ENCODE measurements at regions not wholly inside any gene's neighbourhood (a gene's known extent, or its start where the extent isn't known, plus 50 kb on each side); places are given as distances from the start of the nearest gene placed in this dataset.

DNA sequence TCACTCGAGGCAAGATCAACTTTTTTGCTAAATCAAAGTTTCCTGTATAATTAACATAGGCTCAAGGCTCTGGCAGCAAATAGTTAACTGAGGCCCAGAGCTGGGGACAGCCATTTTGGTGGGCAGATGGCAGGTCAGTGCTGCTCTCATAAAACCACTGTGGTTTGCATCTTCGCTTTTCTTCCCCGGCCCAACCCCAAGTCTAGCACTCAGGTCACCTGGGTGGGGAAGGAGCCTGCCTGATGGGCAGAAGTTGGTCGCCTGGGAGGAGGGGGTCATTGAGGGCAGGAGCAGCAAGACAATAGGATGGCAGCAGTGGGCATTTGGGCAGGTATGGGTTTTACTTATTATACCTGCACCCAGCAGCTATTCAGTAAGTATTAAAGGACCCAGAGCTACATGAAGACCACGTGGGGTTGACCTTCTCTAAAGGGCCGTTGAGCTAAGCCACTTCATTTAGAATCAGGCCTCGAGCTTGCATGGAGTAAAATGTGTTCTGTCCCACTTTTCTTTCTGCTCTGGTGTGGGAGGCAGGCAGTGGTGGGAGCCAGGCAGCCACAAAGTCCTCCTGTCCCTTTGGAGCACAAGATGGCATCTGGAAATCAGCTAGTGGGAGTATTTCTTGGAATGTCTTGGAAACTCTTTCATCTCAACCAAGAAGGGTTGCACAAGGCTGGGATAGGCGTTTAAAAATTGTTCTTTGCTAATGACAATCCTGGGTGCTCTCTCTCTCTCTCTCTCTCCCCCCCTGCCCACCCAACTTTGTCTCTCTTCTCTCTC, 133.4 kb downstream of the SPAG6 start:
- H3K36me3 ChIP-seq: no peaks in the 10 kb centered on the region
- no peak overlapping the region for H3K27ac ChIP-seq
- no peak for TF ChIP-seq CTCF (IDR thresholded peaks at IDR 0.05)
- no peak for TF ChIP-seq POLR2A (IDR thresholded peaks at IDR 0.05)
- WGBS, 4 donors: 84 to 94% (median 91%) methylated on average over 8 of the region's 8 CpGs
- peaks cover 28 to 45% (median 41%) of the 10 kb centered on the region in 9 donors for H3K27me3 ChIP-seq
- DNase-seq (no peak), ATAC-seq (no peak)
- H3K4me1 ChIP-seq: peaks cover 0 to 22% (median 16%) of the 10 kb centered on the region in 12 donors
- H3K4me3 ChIP-seq: no peak overlapping the region
- intact Hi-C loops (cut with DNase I): no loop called here
- no peaks in the 10 kb centered on the region for H3K9me3 ChIP-seq

GRCh38 chr10:22479419-22479818, 134.1 kb downstream of the SPAG6 start:
- intact Hi-C loops (cut with DNase I): no loop called here
- WGBS, 4 donors: 70 to 79% (median 75%) methylated on average over 4 of the region's 4 CpGs
- ATAC-seq (peak; percentile 42 to 81 (median 69)), DNase-seq (peak in 1 of 5 donors; percentile 61)
- Histone ChIP-seq H3K4me3 (no peak overlapping the region), H3K36me3 (no peaks in the 10 kb centered on the region), H3K4me1 (peaks cover 0 to 22% (median 16%) of the 10 kb centered on the region in 12 donors), H3K9me3 (no peaks in the 10 kb centered on the region), H3K27ac (no peak overlapping the region), H3K27me3 (peaks cover 26 to 39% (median 35%) of the 10 kb centered on the region in 9 donors)
- no peak for TF ChIP-seq CTCF (IDR thresholded peaks at IDR 0.05)
- TF ChIP-seq POLR2A (IDR thresholded peaks at IDR 0.05): no peak

DNA sequence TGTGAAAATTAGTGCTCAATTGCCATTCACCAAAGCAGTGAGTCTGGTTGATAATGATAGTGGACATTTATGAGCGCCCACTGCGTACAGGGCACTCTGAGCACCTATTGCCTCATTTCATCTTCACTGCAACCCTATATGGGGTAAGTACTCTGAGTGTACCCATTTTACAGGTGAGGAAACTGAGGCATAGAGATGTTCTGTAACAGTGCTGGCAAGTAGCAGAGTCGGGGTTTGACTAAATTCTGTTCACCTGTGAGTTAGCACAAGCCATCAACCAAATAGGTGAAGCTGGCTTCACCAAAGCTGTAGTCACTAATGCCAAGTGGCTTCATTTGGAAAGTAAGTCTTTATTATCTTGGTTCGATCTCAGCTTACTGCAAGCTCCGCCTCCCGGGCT, 135.8 kb downstream of the SPAG6 start:
- H3K4me3 ChIP-seq: no peak overlapping the region
- H3K36me3 ChIP-seq: no peaks in the 10 kb centered on the region
- no peak for ATAC-seq
- no peak for TF ChIP-seq CTCF (IDR thresholded peaks at IDR 0.05)
- no peak for TF ChIP-seq POLR2A (IDR thresholded peaks at IDR 0.05)
- H3K4me1 ChIP-seq: peaks cover 0 to 14% (median 8%) of the 10 kb centered on the region in 12 donors
- no peaks in the 10 kb centered on the region for H3K9me3 ChIP-seq
- intact Hi-C loops (cut with DNase I): no loop called here
- peaks cover 10 to 22% (median 19%) of the 10 kb centered on the region in 9 donors for H3K27me3 ChIP-seq
- H3K27ac ChIP-seq: no peak overlapping the region
- no peak for DNase-seq
- 95 to 98% (median 96%) methylated on average over 6 of the region's 6 CpGs for WGBS, 4 donors

- no peak for TF ChIP-seq CTCF (IDR thresholded peaks at IDR 0.05)
- TF ChIP-seq POLR2A (IDR thresholded peaks at IDR 0.05): no peak
- Histone ChIP-seq H3K36me3 (no peaks in the 10 kb centered on the region), H3K9me3 (no peaks in the 10 kb centered on the region), H3K27ac (no peak overlapping the region), H3K4me1 (peaks cover 0 to 6% (median under 1%) of the 10 kb centered on the region in 12 donors), H3K4me3 (no peak overlapping the region), H3K27me3 (peaks cover 6 to 14% (median 10%) of the 10 kb centered on the region in 9 donors)
- peak in 2 of 4 donors; percentile 38 to 57 for ATAC-seq
- no peak for DNase-seq
- intact Hi-C loops (cut with DNase I): no loop called here
- 61 to 71% (median 67%) methylated on average over 5 of the region's 5 CpGs for WGBS, 4 donors
These were observed 136.6 kb downstream of the SPAG6 start for GRCh38 chr10:22481687-22482539.

Measured in heart left ventricle (tissue), 16 donors.